ENCODE measurements at regions not wholly inside any gene's neighbourhood (a gene's known extent, or its start where the extent isn't known, plus 50 kb on each side); places are given as distances from the start of the nearest gene placed in this dataset.

GRCh38 chr10:44759122-44759521, 152.0 kb upstream of the TMEM72 start:
- ATAC-seq (no peak), DNase-seq (no peak)
- Mint-ChIP-seq H3K4me3 (no peak overlapping the region), H3K36me3 (ENCODE audit: low read depth) (no peaks in the 10 kb centered on the region), H3K9me3 (ENCODE audit: low read depth) (no peaks in the 10 kb centered on the region), H3K27ac (no peak overlapping the region), H3K27me3 (peaks cover 3% of the 10 kb centered on the region), H3K4me1 (no peaks in the 10 kb centered on the region)
- ChIA-PET POLR2A (no interaction called here), CTCF (interaction anchor here (0.6 kb wide), 1 partner anchor 290 kb away, joined by 3 read pairs; no protein-coding TSS in a partner anchor)
- intact Hi-C loops (cut with DNase I, micrococcal nuclease) = no loop called here

DNA sequence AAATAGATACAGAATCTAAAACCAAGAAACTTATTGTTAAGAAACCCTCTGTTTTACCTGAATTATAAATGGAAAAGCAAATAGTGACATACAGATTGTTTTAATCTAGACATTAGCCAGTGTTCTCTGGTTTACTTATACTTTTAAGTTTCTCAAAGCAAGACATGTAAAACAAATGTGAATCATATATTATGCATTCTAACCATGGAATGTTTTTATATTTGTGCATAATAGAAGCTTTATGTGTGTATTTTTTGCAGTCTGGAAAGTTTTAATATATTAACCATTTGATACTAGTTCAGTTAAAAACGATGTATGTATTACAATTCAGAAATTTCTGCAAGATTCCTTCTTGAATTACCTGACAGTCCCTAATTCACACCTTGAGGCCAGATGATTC, 150.6 kb upstream of the TMEM72 start:
- H3K27ac Mint-ChIP-seq = no peak overlapping the region
- no peak for DNase-seq

DNA sequence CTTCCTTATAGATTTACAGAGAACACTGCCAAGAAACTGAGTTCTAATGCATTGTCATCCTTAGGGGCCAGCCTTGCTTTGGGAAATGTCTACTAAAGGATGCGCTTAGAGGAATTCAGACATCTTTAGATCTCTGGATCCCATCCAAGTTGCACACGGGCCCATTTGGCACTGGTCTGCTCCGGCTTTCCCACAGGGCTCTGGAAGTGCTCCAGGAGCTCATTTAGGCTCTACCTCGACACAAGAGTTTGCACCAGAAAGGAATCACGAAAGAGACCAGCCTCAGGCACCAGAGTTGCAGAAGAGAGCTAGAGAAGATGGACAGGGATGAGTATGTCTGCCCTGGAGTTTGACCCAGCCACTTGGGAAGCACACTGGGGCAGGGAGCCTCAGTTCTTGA, 150.1 kb upstream of the TMEM72 start:
- Mint-ChIP-seq H3K4me1 (no peaks in the 10 kb centered on the region), H3K27me3 (peaks cover 3% of the 10 kb centered on the region), H3K36me3 (ENCODE audit: low read depth) (no peaks in the 10 kb centered on the region), H3K4me3 (no peak overlapping the region), H3K9me3 (ENCODE audit: low read depth) (no peaks in the 10 kb centered on the region), H3K27ac (no peak overlapping the region)
- DNase-seq = no peak
- intact Hi-C loops (cut with DNase I, micrococcal nuclease) = no loop called here
- no peak for ATAC-seq
- ChIA-PET POLR2A (no interaction called here), CTCF (interaction anchor here (0.7 kb wide), 1 partner anchor 13 kb away, joined by 3 read pairs; no protein-coding TSS in a partner anchor)

More for the DNA sequence above, 150.6 kb upstream of the TMEM72 start:
- ChIA-PET POLR2A (no interaction called here), CTCF (interaction anchor here (0.6 kb wide), 1 partner anchor 12 kb away, joined by 3 read pairs; no protein-coding TSS in a partner anchor)
- Mint-ChIP-seq H3K27me3 (peaks cover 3% of the 10 kb centered on the region), H3K4me1 (no peaks in the 10 kb centered on the region), H3K9me3 (ENCODE audit: low read depth) (no peaks in the 10 kb centered on the region), H3K4me3 (no peak overlapping the region), H3K36me3 (ENCODE audit: low read depth) (no peaks in the 10 kb centered on the region)
- intact Hi-C loops (cut with DNase I, micrococcal nuclease) = no loop called here
- ATAC-seq = no peak

DNA sequence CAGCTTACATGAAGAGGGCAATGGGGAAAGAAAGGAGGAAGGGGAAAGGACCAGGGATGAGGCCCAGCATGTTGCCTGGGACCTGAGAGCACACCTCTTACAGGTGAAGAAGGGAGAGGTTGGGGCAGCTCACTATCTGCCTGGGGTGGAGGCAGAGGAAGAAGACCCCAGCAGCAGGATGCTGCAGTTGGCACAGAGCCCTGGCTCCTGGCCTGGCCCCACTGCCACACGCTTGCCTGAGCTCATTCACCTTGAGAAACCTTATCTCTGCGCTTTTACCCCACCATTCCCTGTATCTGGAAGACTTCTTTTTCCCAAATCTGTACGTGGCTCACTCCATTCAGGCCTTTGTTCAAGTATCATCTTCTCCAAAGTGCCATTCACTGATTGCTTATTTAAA, 147.8 kb upstream of the TMEM72 start:
- no peak for DNase-seq
- Mint-ChIP-seq H3K9me3 (ENCODE audit: low read depth) (no peaks in the 10 kb centered on the region), H3K4me3 (no peak overlapping the region), H3K27me3 (no peaks in the 10 kb centered on the region), H3K27ac (no peak overlapping the region), H3K4me1 (no peaks in the 10 kb centered on the region), H3K36me3 (ENCODE audit: low read depth) (no peaks in the 10 kb centered on the region)
- ChIA-PET POLR2A (no interaction called here), CTCF (no interaction called here)
- no peak for ATAC-seq
- intact Hi-C loops (cut with DNase I, micrococcal nuclease) = no loop called here

GRCh38 chr10:44765299-44765698, 145.8 kb upstream of the TMEM72 start:
- H3K9me3 Mint-ChIP-seq (ENCODE audit: low read depth) = no peaks in the 10 kb centered on the region
- peaks cover 6% of the 10 kb centered on the region for H3K27me3 Mint-ChIP-seq
- H3K27ac Mint-ChIP-seq = no peak overlapping the region
- no peak for DNase-seq
- no peaks in the 10 kb centered on the region for H3K36me3 Mint-ChIP-seq (ENCODE audit: low read depth)
- no peak for ATAC-seq
- ChIA-PET POLR2A (no interaction called here), CTCF (interaction anchor here (1.5 kb wide), 1 partner anchor 11 kb away, joined by 7 read pairs; no protein-coding TSS in a partner anchor)
- intact Hi-C loops (cut with DNase I, micrococcal nuclease) = no loop called here
- no peak overlapping the region for H3K4me3 Mint-ChIP-seq
- H3K4me1 Mint-ChIP-seq = no peaks in the 10 kb centered on the region

DNA sequence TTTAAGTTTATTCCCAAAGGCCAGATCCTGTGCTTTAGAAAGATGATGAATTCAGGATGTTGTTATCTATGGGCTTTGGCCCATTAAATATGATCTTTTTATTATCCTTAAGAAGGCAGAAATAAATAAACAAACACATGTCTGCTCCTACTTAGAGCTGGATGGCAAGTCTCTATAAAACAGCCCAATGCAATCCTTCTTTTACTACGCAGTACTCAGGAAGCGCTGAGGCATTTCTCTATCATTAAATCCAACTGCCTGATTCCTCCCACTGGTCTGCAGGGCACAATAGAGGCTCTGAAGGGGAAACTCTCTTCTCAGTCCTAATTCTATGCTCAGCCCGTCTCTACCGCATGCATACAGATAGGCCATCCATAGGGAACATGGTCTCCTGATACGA, 144.5 kb upstream of the TMEM72 start:
- Mint-ChIP-seq H3K4me1 (no peaks in the 10 kb centered on the region), H3K36me3 (ENCODE audit: low read depth) (no peaks in the 10 kb centered on the region), H3K9me3 (ENCODE audit: low read depth) (no peaks in the 10 kb centered on the region), H3K4me3 (no peak overlapping the region), H3K27ac (no peak overlapping the region), H3K27me3 (peaks cover 6% of the 10 kb centered on the region)
- ATAC-seq (no peak), DNase-seq (no peak)
- POLR2A ChIA-PET = no interaction called here
- CTCF ChIA-PET = interaction anchor here (0.7 kb wide), 1 partner anchor 411 kb away, joined by 3 read pairs; no protein-coding TSS in a partner anchor
- intact Hi-C loops (cut with DNase I, micrococcal nuclease) = no loop called here

DNA sequence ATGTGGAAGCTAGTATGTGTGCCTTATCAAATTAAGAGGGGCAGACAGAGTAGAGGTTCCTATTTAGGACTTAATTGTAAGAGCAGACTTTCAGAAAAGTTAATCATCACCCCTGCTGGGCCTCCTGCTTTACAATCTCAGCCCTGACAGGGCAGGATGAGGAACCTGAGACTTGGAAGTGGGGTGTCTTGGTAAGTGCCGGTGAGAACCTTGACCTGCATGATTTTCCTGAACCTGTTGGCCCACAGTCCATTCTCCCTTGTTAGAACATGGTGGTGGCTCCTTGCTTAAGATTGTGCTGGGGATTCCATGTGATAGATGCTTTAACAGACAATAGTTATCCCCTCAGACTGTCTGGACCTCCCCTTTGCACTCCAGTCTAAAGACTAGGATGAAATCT, 141.7 kb upstream of the TMEM72 start:
- H3K27ac Mint-ChIP-seq = no peak overlapping the region
- ATAC-seq = no peak
- no peaks in the 10 kb centered on the region for H3K36me3 Mint-ChIP-seq (ENCODE audit: low read depth)
- POLR2A ChIA-PET = no interaction called here
- no peak for DNase-seq
- no peaks in the 10 kb centered on the region for H3K4me1 Mint-ChIP-seq
- CTCF ChIA-PET = no interaction called here
- H3K27me3 Mint-ChIP-seq = peaks cover 6% of the 10 kb centered on the region
- H3K9me3 Mint-ChIP-seq (ENCODE audit: low read depth) = no peaks in the 10 kb centered on the region
- intact Hi-C loops (cut with DNase I, micrococcal nuclease) = no loop called here
- no peak overlapping the region for H3K4me3 Mint-ChIP-seq

- CTCF ChIA-PET = no interaction called here
- no peaks in the 10 kb centered on the region for H3K36me3 Mint-ChIP-seq (ENCODE audit: low read depth)
- peaks cover 6% of the 10 kb centered on the region for H3K27me3 Mint-ChIP-seq
- H3K4me3 Mint-ChIP-seq = no peak overlapping the region
- no peaks in the 10 kb centered on the region for H3K4me1 Mint-ChIP-seq
- ATAC-seq (no peak), DNase-seq (no peak)
- no peak overlapping the region for H3K27ac Mint-ChIP-seq
- intact Hi-C loops (cut with DNase I, micrococcal nuclease) = no loop called here
- H3K9me3 Mint-ChIP-seq (ENCODE audit: low read depth) = no peaks in the 10 kb centered on the region
- POLR2A ChIA-PET = no interaction called here
Measured at GRCh38 chr10:44771233-44771995, 139.7 kb upstream of the TMEM72 start.

- Mint-ChIP-seq H3K36me3 (ENCODE audit: low read depth) (no peaks in the 10 kb centered on the region), H3K27ac (no peak overlapping the region), H3K4me3 (no peak overlapping the region), H3K27me3 (peaks cover 8% of the 10 kb centered on the region), H3K4me1 (no peaks in the 10 kb centered on the region), H3K9me3 (ENCODE audit: low read depth) (no peaks in the 10 kb centered on the region)
- no peak for DNase-seq
- CTCF ChIA-PET = interaction anchor here (0.6 kb wide), 1 partner anchor 12 kb away, joined by 3 read pairs; no protein-coding TSS in a partner anchor
- no peak for ATAC-seq
- POLR2A ChIA-PET = no interaction called here
- intact Hi-C loops (cut with DNase I, micrococcal nuclease) = no loop called here
Measured at GRCh38 chr10:44773565-44773964, 137.6 kb upstream of the TMEM72 start.

DNA sequence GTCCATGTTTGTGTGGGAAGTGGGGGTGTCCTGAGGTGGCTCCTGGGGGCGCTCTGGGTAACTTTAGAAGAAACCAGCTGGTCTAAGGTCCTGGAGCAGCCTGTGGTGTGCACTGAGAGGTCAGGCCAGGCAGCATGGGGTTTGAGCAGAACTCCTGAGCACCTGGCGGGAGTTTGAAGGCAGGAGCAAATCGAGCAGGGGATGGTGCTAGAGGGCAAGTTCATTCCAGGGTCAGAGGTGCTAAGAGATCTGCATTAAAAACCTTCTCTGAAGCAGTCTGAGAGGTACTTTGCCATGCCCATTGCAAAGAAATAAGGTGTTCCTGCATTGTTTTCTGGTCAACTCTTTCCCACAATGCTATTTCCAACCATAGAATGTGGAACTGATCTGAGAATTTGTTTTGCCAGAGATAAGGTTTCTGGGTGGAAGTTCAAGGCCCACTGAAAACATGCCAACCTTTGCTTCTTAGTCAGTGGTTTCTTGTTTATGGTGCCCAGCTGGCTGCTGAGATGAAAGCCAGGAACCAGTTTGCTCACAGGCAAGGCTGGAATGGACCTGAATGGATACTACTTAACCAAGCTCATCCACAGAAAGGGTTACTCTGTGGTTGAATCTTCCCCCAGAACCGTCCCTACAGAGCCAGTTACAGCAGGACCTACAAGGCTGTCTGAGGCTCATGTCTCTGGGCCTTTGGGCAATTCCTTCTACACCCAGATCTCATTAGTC, 136.3 kb upstream of the TMEM72 start:
- H3K9me3 Mint-ChIP-seq (ENCODE audit: low read depth) = no peaks in the 10 kb centered on the region
- ChIA-PET POLR2A (no interaction called here), CTCF (no interaction called here)
- H3K4me3 Mint-ChIP-seq = no peak overlapping the region
- H3K36me3 Mint-ChIP-seq (ENCODE audit: low read depth) = no peaks in the 10 kb centered on the region
- no peak for DNase-seq
- no peak overlapping the region for H3K27ac Mint-ChIP-seq
- H3K4me1 Mint-ChIP-seq = no peaks in the 10 kb centered on the region
- ATAC-seq = no peak
- intact Hi-C loops (cut with DNase I, micrococcal nuclease) = no loop called here
- peaks cover 5% of the 10 kb centered on the region for H3K27me3 Mint-ChIP-seq

DNA sequence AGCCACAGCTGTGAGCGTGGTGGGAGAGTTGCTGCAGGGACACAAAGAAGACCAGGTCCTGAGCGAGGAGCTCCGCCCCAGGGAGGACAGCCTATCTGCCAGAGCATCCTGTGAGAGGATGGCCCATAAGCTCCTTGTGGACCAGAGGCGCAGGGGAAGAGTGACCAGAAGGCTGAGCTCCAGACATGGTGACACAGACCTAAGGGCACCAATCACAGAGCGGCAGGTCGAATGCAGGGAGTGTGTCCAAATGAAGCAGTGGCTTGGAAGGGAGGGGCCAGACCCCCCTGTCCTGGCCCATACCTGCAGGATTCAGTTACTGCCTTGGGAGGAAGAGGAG, 135.8 kb upstream of the TMEM72 start:
- Mint-ChIP-seq H3K4me3 (no peak overlapping the region), H3K9me3 (ENCODE audit: low read depth) (no peaks in the 10 kb centered on the region), H3K4me1 (no peaks in the 10 kb centered on the region), H3K36me3 (ENCODE audit: low read depth) (no peaks in the 10 kb centered on the region), H3K27ac (no peak overlapping the region), H3K27me3 (peaks cover 4% of the 10 kb centered on the region)
- intact Hi-C loops (cut with DNase I, micrococcal nuclease) = no loop called here
- ChIA-PET CTCF (no interaction called here), POLR2A (no interaction called here)
- DNase-seq (no peak), ATAC-seq (no peak)

GRCh38 chr10:44776181-44776580, 135.0 kb upstream of the TMEM72 start:
- Mint-ChIP-seq H3K4me1 (no peaks in the 10 kb centered on the region), H3K9me3 (ENCODE audit: low read depth) (no peaks in the 10 kb centered on the region), H3K4me3 (no peak overlapping the region), H3K27ac (no peak overlapping the region), H3K27me3 (peaks cover 4% of the 10 kb centered on the region), H3K36me3 (ENCODE audit: low read depth) (no peaks in the 10 kb centered on the region)
- DNase-seq (no peak), ATAC-seq (no peak)
- CTCF ChIA-PET = no interaction called here
- POLR2A ChIA-PET = no interaction called here
- intact Hi-C loops (cut with DNase I, micrococcal nuclease) = no loop called here
